B cell (primary cell): ENCODE measurements at regions not wholly inside any gene's neighbourhood (a gene's known extent, or its start where the extent isn't known, plus 50 kb on each side); places are given as distances from the start of the nearest gene placed in this dataset. TPM values are rescaled to one million over a fixed set of nuclear protein-coding genes. Genes with fewer than 3 reads are reported as not detected.
A peak's percentile ranks its signal among the peaks of the same experiment; 100 is the strongest.

Experiments used
- ATAC-seq: fragments of 200-7000 bp; cut with Tn5 transposase; one replicate; pipeline ENCODE4 v1.10.0; 2021; ENCODE audit warnings: low read depth, mild to moderate bottlenecking, moderate number of reproducible peaks, moderate library complexity
- CTCF ChIA-PET: fragments of 350-600 bp; sonication (Branson Sonifier 250); formaldehyde crosslinking; loops from one replicate; lab custom pipeline; 2021; ENCODE audit warnings: antibody characterized with exemption, inconsistent platforms; lab: Charles Lee
- POLR2A ChIA-PET: fragments of 350-600 bp; sonication (Branson Sonifier 250); formaldehyde crosslinking; loops from one replicate; lab custom pipeline; 2021; ENCODE audit warnings: antibody characterized with exemption; lab: Charles Lee
- DNase-seq: peaks from one replicate; pipeline ENCODE4 v3.0.0; 2013
- H2AFZ ChIP-seq: 2 replicates; pipeline ENCODE4 v1.6.1; 2012; ENCODE audit warnings: mild to moderate bottlenecking, low read depth, low read length; ENCODE audit not compliant: insufficient read depth, poor library complexity, severe bottlenecking
- H3K27ac ChIP-seq, 2 donors: 1 replicate in 1 of 2; 2 replicates in 1 of 2; pipeline ENCODE4 v1.5.1; 2012 to 2013; ENCODE audit warnings: low read length in 2 of 2, mild to moderate bottlenecking in 2 of 2, moderate library complexity in 1 of 2
- H3K27me3 ChIP-seq, 4 experiments: fragments of 200-600 bp in 1 of 4; sonication (generic) in 1 of 4; replicated peaks in 1 of 4; 1 replicate in 2 of 4; 2 replicates in 2 of 4; pipeline versions ENCODE4 v1.6.1 to v1.7.0; 2013 to 2016; ENCODE audit warnings: low read length in 3 of 4, mild to moderate bottlenecking in 2 of 4, mixed read lengths in 1 of 4, moderate library complexity in 1 of 4; ENCODE audit not compliant: insufficient read depth in 4 of 4, control insufficient read depth in 3 of 4; ENCODE audit errors: control extremely low read depth in 1 of 4
- H3K36me3 ChIP-seq, 2 experiments: replicated peaks in 1 of 2; 1 replicate in 1 of 2; 2 replicates in 1 of 2; pipeline versions ENCODE4 v1.6.1 to v1.7.1; 2013; ENCODE audit warnings: low read length in 1 of 2; ENCODE audit not compliant: insufficient read depth in 2 of 2, control insufficient read depth in 1 of 2; ENCODE audit errors: control extremely low read depth in 1 of 2, extremely low read depth in 1 of 2
- H3K4me1 ChIP-seq, 2 donors: fragments of 200-600 bp in 1 of 2; sonication (generic) in 1 of 2; 1 replicate in 1 of 2; 2 replicates in 1 of 2; pipeline versions ENCODE4 v1.5.1 to v1.6.1; 2013 to 2017; ENCODE audit warnings: low read length in 2 of 2; ENCODE audit not compliant: control insufficient read depth in 2 of 2, insufficient read depth in 2 of 2
- H3K4me2 ChIP-seq: replicated peaks from 2 replicates; pipeline ENCODE3; 2012; ENCODE audit warnings: mild to moderate bottlenecking, low read depth, low read length; ENCODE audit not compliant: poor library complexity, severe bottlenecking
- H3K4me3 ChIP-seq, 5 experiments: fragments of 200-600 bp in 1 of 5; sonication (generic) in 1 of 5; 1 replicate in 3 of 5; 2 replicates in 2 of 5; pipeline versions ENCODE4 v1.5.1 to v1.7.0; 2011 to 2016; ENCODE audit warnings: low read length in 4 of 5, mild to moderate bottlenecking in 4 of 5, low read depth in 2 of 5, control low read depth in 1 of 5, moderate library complexity in 1 of 5; ENCODE audit not compliant: insufficient read depth in 1 of 5; ENCODE audit errors: control extremely low read depth in 1 of 5, extremely low read depth in 1 of 5
- H3K79me2 ChIP-seq: fragments of 200-600 bp; sonication (generic); one replicate; pipeline ENCODE4 v1.6.0; 2016; ENCODE audit warnings: low read length; ENCODE audit not compliant: control insufficient read depth, insufficient read depth
- H3K9ac ChIP-seq: fragments of 200-600 bp; sonication (generic); 2 replicates; pipeline ENCODE4 v1.6.1; 2017; ENCODE audit warnings: mild to moderate bottlenecking, low read length, moderate library complexity
- H3K9me3 ChIP-seq, 3 donors: one replicate each; pipeline versions ENCODE4 v1.6.1 to v1.7.1; 2013; ENCODE audit warnings: low read length in 2 of 3; ENCODE audit not compliant: control insufficient read depth in 2 of 3, insufficient read depth in 1 of 3; ENCODE audit errors: control extremely low read depth in 1 of 3
- H4K20me1 ChIP-seq: 2 replicates; pipeline ENCODE4 v1.6.0; 2012; ENCODE audit warnings: mild to moderate bottlenecking, low read length; ENCODE audit not compliant: insufficient read depth, control insufficient read depth, poor library complexity, severe bottlenecking
- H3K27ac Mint-ChIP-seq: one replicate; pipeline ENCODE4 v1.8.0; 2021; ENCODE audit warnings: mixed read lengths
- H3K27me3 Mint-ChIP-seq: one replicate; pipeline ENCODE4 v1.8.0; 2021; ENCODE audit warnings: mixed read lengths
- H3K4me1 Mint-ChIP-seq: one replicate; pipeline ENCODE4 v1.8.0; 2021; ENCODE audit warnings: mixed read lengths
- H3K4me3 Mint-ChIP-seq: one replicate; pipeline ENCODE4 v1.8.0; 2021; ENCODE audit warnings: mixed read lengths
- H3K9me3 Mint-ChIP-seq: one replicate; pipeline ENCODE4 v1.8.0; 2022; ENCODE audit warnings: mixed read lengths; ENCODE audit not compliant: insufficient read depth
- CTCF ChIP-seq: fragments of 200-600 bp; IDR thresholded peaks from one replicate; pipeline ENCODE4 v1.8.0; 2022; ENCODE audit warnings: antibody characterized with exemption, mild to moderate bottlenecking
- EZH2 ChIP-seq: IDR thresholded peaks from 2 replicates; pipeline ENCODE4 v1.6.1; 2012; ENCODE audit warnings: borderline replicate concordance, low read depth, mild to moderate bottlenecking, moderate library complexity, low read length; ENCODE audit not compliant: insufficient read depth, poor library complexity, severe bottlenecking
- WGBS: methylation state at CpG from one replicate; pipeline ENCODE4 v1.1.5; 2013; ENCODE audit warnings: missing lambda C conversion rate; ENCODE audit not compliant: insufficient coverage; 5-methylcytosine and 5-hydroxymethylcytosine counted together
- intact Hi-C: fragments of 100-400 bp; cut with micrococcal nuclease; formaldehyde crosslinking; loops from one replicate; pipeline ENCODE4 v1.10.0; 2022
- small RNA-seq: library from RNA; depleted of rRNA; stranded (forward); fragments of <200 nt; gene quantifications from one replicate; pipeline ENCODE3, GENCODE V24; 2012; ENCODE audit warnings: low replicate concordance, low read depth; ENCODE audit not compliant: insufficient read length

GRCh38 chr20:25749649-25750048 lies 53.0 kb upstream of the ZNF337 start:
- H4K20me1 ChIP-seq, result no peaks in the 10 kb centered on the region
- H3K4me1 Mint-ChIP-seq, result peaks cover 12% of the 10 kb centered on the region
- intact Hi-C loops, result no loop called here
- ATAC-seq, result no peak
- H3K4me2 ChIP-seq, result no peak overlapping the region
- no peak overlapping the region for H3K27ac Mint-ChIP-seq
- peaks cover 0 to 5% (median 0%) of the 10 kb centered on the region in 3 donors for H3K9me3 ChIP-seq
- H3K27ac ChIP-seq, result no peak overlapping the region
- H3K36me3 ChIP-seq, result no peaks in the 10 kb centered on the region
- no peak overlapping the region for H2AFZ ChIP-seq
- 91% methylated on average over 4 of the region's 4 CpGs for WGBS
- no peak for DNase-seq
- CTCF ChIA-PET, result no interaction called here
- TF ChIP-seq CTCF, result no peak
- TF ChIP-seq EZH2, result no peak
- no peaks in the 10 kb centered on the region for H3K79me2 ChIP-seq
- POLR2A ChIA-PET, result no interaction called here
- no peaks in the 10 kb centered on the region for H3K27me3 ChIP-seq
- no peaks in the 10 kb centered on the region for H3K27me3 Mint-ChIP-seq
- H3K4me1 ChIP-seq, result peaks cover 0 to 6% of the 10 kb centered on the region in 2 donors
- H3K9me3 Mint-ChIP-seq, result no peaks in the 10 kb centered on the region
- H3K9ac ChIP-seq, result no peak overlapping the region
- peak overlapping the region; percentile 11 for H3K4me3 Mint-ChIP-seq
- H3K4me3 ChIP-seq, result no peak overlapping the region

Small RNA genes in the stretch of these regions (small RNA-seq; reads per million reads assigned to genes)
- not detected for gene CFTRP1
